HAP-1 (cell line): ENCODE measurements at regions not wholly inside any gene's neighbourhood (a gene's known extent, or its start where the extent isn't known, plus 50 kb on each side); places are given as distances from the start of the nearest gene placed in this dataset.

Experiments used
- DNase-seq, 2 experiments: peaks; one replicate each; pipeline ENCODE4 v3.0.0-alpha.2; 2016 to 2020; ENCODE audit warnings: low spot score in 2 of 2
- H3K27me3 ChIP-seq: fragments of 250-450 bp; sonication (Bioruptor Pico); 2 replicates; pipeline ENCODE4 v1.5.1; 2020; ENCODE audit warnings: low read depth, mild to moderate bottlenecking, moderate library complexity
- H3K36me3 ChIP-seq: fragments of 250-450 bp; sonication (Bioruptor Pico); replicated peaks from 2 replicates; pipeline ENCODE4 v1.5.1; 2020; ENCODE audit warnings: mild to moderate bottlenecking
- H3K4me1 ChIP-seq: fragments of 250-450 bp; sonication (Bioruptor Pico); 2 replicates; pipeline ENCODE4 v1.5.1; 2020; ENCODE audit warnings: mild to moderate bottlenecking
- H3K4me3 ChIP-seq: fragments of 250-450 bp; sonication (Bioruptor Pico); 2 replicates; pipeline ENCODE4 v1.5.1; 2020; ENCODE audit warnings: mild to moderate bottlenecking, moderate library complexity
- H3K9me3 ChIP-seq: fragments of 250-450 bp; sonication (Bioruptor Pico); 2 replicates; pipeline ENCODE4 v1.5.1; 2020; ENCODE audit warnings: mild to moderate bottlenecking, moderate library complexity
- in situ Hi-C: fragments of 300-500 bp; cut with MboI; formaldehyde crosslinking; loops from 3 replicates; pipeline ENCODE4 v1.14.3; 2020; ENCODE audit warnings: low sequenced_read_pairs, inconsistent platforms, mixed read lengths

- in situ Hi-C loops = no loop called here
- H3K4me1 ChIP-seq = no peaks in the 10 kb centered on the region
- H3K36me3 ChIP-seq = no peaks in the 10 kb centered on the region
- no peaks in the 10 kb centered on the region for H3K9me3 ChIP-seq
- H3K4me3 ChIP-seq = no peak overlapping the region
- DNase-seq = no peak
- no peaks in the 10 kb centered on the region for H3K27me3 ChIP-seq
These were observed 63.7 kb downstream of the NAV1 start for GRCh38 chr1:201602413-201603265.

GRCh38 chr1:201603613-201604232 lies 64.8 kb downstream of the NAV1 start:
- in situ Hi-C loops = no loop called here
- H3K27me3 ChIP-seq = no peaks in the 10 kb centered on the region
- H3K4me1 ChIP-seq = no peaks in the 10 kb centered on the region
- DNase-seq = no peak
- no peak overlapping the region for H3K4me3 ChIP-seq
- H3K9me3 ChIP-seq = no peaks in the 10 kb centered on the region
- no peaks in the 10 kb centered on the region for H3K36me3 ChIP-seq

GRCh38 chr1:201605385-201606010 lies 66.6 kb downstream of the NAV1 start:
- Histone ChIP-seq H3K36me3 (no peaks in the 10 kb centered on the region), H3K27me3 (no peaks in the 10 kb centered on the region), H3K9me3 (no peaks in the 10 kb centered on the region), H3K4me1 (no peaks in the 10 kb centered on the region), H3K4me3 (no peak overlapping the region)
- DNase-seq = no peak
- in situ Hi-C loops = no loop called here

GRCh38 chr1:201606096-201606495 lies 67.2 kb downstream of the NAV1 start:
- Histone ChIP-seq H3K4me1 (no peaks in the 10 kb centered on the region), H3K36me3 (no peaks in the 10 kb centered on the region), H3K27me3 (no peaks in the 10 kb centered on the region), H3K9me3 (no peaks in the 10 kb centered on the region), H3K4me3 (no peak overlapping the region)
- no peak for DNase-seq
- in situ Hi-C loops = no loop called here

GRCh38 chr1:201606623-201607022 lies 67.7 kb downstream of the NAV1 start:
- Histone ChIP-seq H3K4me1 (no peaks in the 10 kb centered on the region), H3K9me3 (no peaks in the 10 kb centered on the region), H3K36me3 (no peaks in the 10 kb centered on the region), H3K4me3 (no peak overlapping the region), H3K27me3 (no peaks in the 10 kb centered on the region)
- DNase-seq = no peak
- in situ Hi-C loops = no loop called here

GRCh38 chr1:201608635-201609395 lies 69.9 kb downstream of the NAV1 start:
- DNase-seq = no peak
- Histone ChIP-seq H3K9me3 (no peaks in the 10 kb centered on the region), H3K4me1 (no peaks in the 10 kb centered on the region), H3K36me3 (no peaks in the 10 kb centered on the region), H3K4me3 (no peak overlapping the region), H3K27me3 (no peaks in the 10 kb centered on the region)
- in situ Hi-C loops = no loop called here

- Histone ChIP-seq H3K4me1 (no peaks in the 10 kb centered on the region), H3K4me3 (no peak overlapping the region), H3K27me3 (no peaks in the 10 kb centered on the region), H3K9me3 (no peaks in the 10 kb centered on the region), H3K36me3 (no peaks in the 10 kb centered on the region)
- no peak for DNase-seq
- in situ Hi-C loops = no loop called here
These were observed 70.9 kb downstream of the NAV1 start for GRCh38 chr1:201609661-201610318.

GRCh38 chr1:201610858-201611257 lies 71.9 kb downstream of the NAV1 start:
- no peaks in the 10 kb centered on the region for H3K4me1 ChIP-seq
- no peaks in the 10 kb centered on the region for H3K36me3 ChIP-seq
- H3K27me3 ChIP-seq = no peaks in the 10 kb centered on the region
- no peaks in the 10 kb centered on the region for H3K9me3 ChIP-seq
- in situ Hi-C loops = no loop called here
- no peak overlapping the region for H3K4me3 ChIP-seq
- no peak for DNase-seq

GRCh38 chr1:201612645-201613044 lies 73.7 kb downstream of the NAV1 start:
- Histone ChIP-seq H3K4me3 (no peak overlapping the region), H3K9me3 (no peaks in the 10 kb centered on the region), H3K36me3 (no peaks in the 10 kb centered on the region), H3K4me1 (no peaks in the 10 kb centered on the region), H3K27me3 (no peaks in the 10 kb centered on the region)
- in situ Hi-C loops = no loop called here
- DNase-seq = no peak

- Histone ChIP-seq H3K4me3 (no peak overlapping the region), H3K9me3 (no peaks in the 10 kb centered on the region), H3K4me1 (no peaks in the 10 kb centered on the region), H3K36me3 (no peaks in the 10 kb centered on the region), H3K27me3 (no peaks in the 10 kb centered on the region)
- in situ Hi-C loops = no loop called here
- peak in 1 of 2 experiments; percentile 54 for DNase-seq
These were observed 75.5 kb downstream of the NAV1 start for GRCh38 chr1:201614262-201615015.

GRCh38 chr1:201617157-201617556 lies 78.2 kb downstream of the NAV1 start:
- no peaks in the 10 kb centered on the region for H3K36me3 ChIP-seq
- in situ Hi-C loops = no loop called here

GRCh38 chr1:201618389-201618788 lies 79.5 kb downstream of the NAV1 start:
- in situ Hi-C loops = no loop called here
- no peak overlapping the region for H3K4me3 ChIP-seq
- H3K36me3 ChIP-seq = no peaks in the 10 kb centered on the region
- no peaks in the 10 kb centered on the region for H3K27me3 ChIP-seq
- DNase-seq = no peak
- H3K9me3 ChIP-seq = no peaks in the 10 kb centered on the region
- H3K4me1 ChIP-seq = no peaks in the 10 kb centered on the region

More at GRCh38 chr1:201617157-201617556, 78.2 kb downstream of the NAV1 start:
- no peaks in the 10 kb centered on the region for H3K4me1 ChIP-seq
- no peak for DNase-seq
- no peaks in the 10 kb centered on the region for H3K27me3 ChIP-seq
- H3K4me3 ChIP-seq = no peak overlapping the region
- no peaks in the 10 kb centered on the region for H3K9me3 ChIP-seq

GRCh38 chr1:201618905-201619304 lies 80.0 kb downstream of the NAV1 start:
- DNase-seq = no peak
- no peak overlapping the region for H3K4me3 ChIP-seq
- H3K9me3 ChIP-seq = no peaks in the 10 kb centered on the region
- no peaks in the 10 kb centered on the region for H3K36me3 ChIP-seq
- H3K27me3 ChIP-seq = no peaks in the 10 kb centered on the region
- no peaks in the 10 kb centered on the region for H3K4me1 ChIP-seq
- in situ Hi-C loops = no loop called here
